Stomach (tissue), 8 donors: ENCODE measurements at regions not wholly inside any gene's neighbourhood (a gene's known extent, or its start where the extent isn't known, plus 50 kb on each side); places are given as distances from the start of the nearest gene placed in this dataset.

Experiments used
- DNase-seq, 2 donors: peaks; one replicate each; pipeline versions ENCODE4 v3.0.0 to v3.0.0-alpha.2; 2013 to 2019
- H3K27ac ChIP-seq, 5 donors: fragments of 200-600 bp in 4 of 5; sonication (generic) in 4 of 5; one replicate each; pipeline ENCODE4 v1.5.1; 2013 to 2019; ENCODE audit warnings: mild to moderate bottlenecking in 1 of 5, moderate library complexity in 1 of 5
- H3K27me3 ChIP-seq, 3 donors: fragments of 200-600 bp; sonication (generic); one replicate each; pipeline ENCODE4 v1.5.1; 2017 to 2019; ENCODE audit warnings: mixed run types in 1 of 3
- H3K36me3 ChIP-seq, 4 donors: fragments of 200-600 bp; sonication (generic); 1 replicate in 3 of 4; 2 replicates in 1 of 4; pipeline ENCODE4 v1.5.1; 2016 to 2019
- H3K4me1 ChIP-seq, 4 donors: fragments of 200-600 bp; sonication (generic); one replicate each; pipeline ENCODE4 v1.5.1; 2016 to 2019
- H3K4me3 ChIP-seq, 4 donors: fragments of 200-600 bp; sonication (generic) in 3 of 4; one replicate each; pipeline ENCODE4 v1.5.1; 2016 to 2019; ENCODE audit warnings: mild to moderate bottlenecking in 1 of 4
- H3K9me3 ChIP-seq, 4 donors: fragments of 200-600 bp; sonication (generic); one replicate each; pipeline ENCODE4 v1.5.1; 2016 to 2019
- EP300 ChIP-seq: sonication (generic); formaldehyde crosslinking; IDR thresholded peaks from one replicate; pipeline ENCODE4 v1.6.1; 2017; ENCODE audit warnings: antibody characterized with exemption
- POLR2A ChIP-seq, 4 donors: fragments of 450-650 bp; IDR thresholded peaks; one replicate each; pipeline ENCODE4 v1.6.1; 2016; ENCODE audit warnings: antibody characterized with exemption in 4 of 4, control low read depth in 2 of 4, mild to moderate bottlenecking in 1 of 4, moderate library complexity in 1 of 4
- POLR2AphosphoS5 ChIP-seq, 3 donors: sonication (generic); formaldehyde crosslinking; IDR thresholded peaks; one replicate each; pipeline ENCODE4 v1.6.1; 2016; ENCODE audit warnings: antibody characterized with exemption in 3 of 3
- WGBS, 5 donors: extraction: QIAGEN DNeasy Blood & Tissue Kit in 3 of 5; methylation state at CpG; one replicate each; pipeline versions ENCODE4 v1.1.5 to v1.1.7; 2013 to 2018; 5-methylcytosine and 5-hydroxymethylcytosine counted together
- intact Hi-C: fragments of 100-400 bp; cut with DNase I; formaldehyde crosslinking; loops from one replicate; pipeline ENCODE4 v1.15.1; 2023; ENCODE audit warnings: low total_unique reads
- TF ChIP-seq, protein P1 (sequence below), 7 experiments: fragments of 450-650 bp in 4 of 7; fragments of 200-600 bp in 3 of 7; sonication (generic) in 3 of 7; IDR thresholded peaks; one replicate each; pipeline ENCODE4 v1.5.1; 2016 to 2019; ENCODE audit warnings: antibody characterized with exemption in 7 of 7, control low read depth in 2 of 7, mild to moderate bottlenecking in 1 of 7
- donor health status: healthy with polysubstance abuse.
- donor health status: Bipolar disorder and iron deficiency.
- donor health status: healthy.

DNA sequence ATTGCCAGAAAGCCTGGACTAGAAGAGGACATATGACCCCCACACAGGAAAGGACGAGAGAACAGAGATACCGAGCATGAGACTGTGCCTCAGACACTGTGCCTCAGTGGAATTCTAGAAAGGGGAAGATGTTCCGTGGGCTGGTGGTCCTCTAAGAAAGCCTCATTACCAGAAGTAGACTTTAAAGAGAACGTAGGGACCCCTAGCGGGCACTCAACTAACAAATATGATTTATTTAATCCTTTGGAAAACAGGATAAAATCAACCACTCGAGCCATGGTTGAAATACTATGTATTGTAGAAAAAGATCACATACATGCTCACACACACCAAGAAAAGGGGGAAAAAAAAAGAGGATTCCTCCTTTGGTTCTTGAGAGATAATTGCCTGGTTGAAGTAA lies 701.2 kb upstream of the SORCS1 start:
- no peak for DNase-seq
- TF ChIP-seq POLR2AphosphoS5 (IDR thresholded peaks at IDR 0.05) (no peak), POLR2A (IDR thresholded peaks at IDR 0.05) (no peak), EP300 (no peak)
- TF ChIP-seq, protein P1, sequence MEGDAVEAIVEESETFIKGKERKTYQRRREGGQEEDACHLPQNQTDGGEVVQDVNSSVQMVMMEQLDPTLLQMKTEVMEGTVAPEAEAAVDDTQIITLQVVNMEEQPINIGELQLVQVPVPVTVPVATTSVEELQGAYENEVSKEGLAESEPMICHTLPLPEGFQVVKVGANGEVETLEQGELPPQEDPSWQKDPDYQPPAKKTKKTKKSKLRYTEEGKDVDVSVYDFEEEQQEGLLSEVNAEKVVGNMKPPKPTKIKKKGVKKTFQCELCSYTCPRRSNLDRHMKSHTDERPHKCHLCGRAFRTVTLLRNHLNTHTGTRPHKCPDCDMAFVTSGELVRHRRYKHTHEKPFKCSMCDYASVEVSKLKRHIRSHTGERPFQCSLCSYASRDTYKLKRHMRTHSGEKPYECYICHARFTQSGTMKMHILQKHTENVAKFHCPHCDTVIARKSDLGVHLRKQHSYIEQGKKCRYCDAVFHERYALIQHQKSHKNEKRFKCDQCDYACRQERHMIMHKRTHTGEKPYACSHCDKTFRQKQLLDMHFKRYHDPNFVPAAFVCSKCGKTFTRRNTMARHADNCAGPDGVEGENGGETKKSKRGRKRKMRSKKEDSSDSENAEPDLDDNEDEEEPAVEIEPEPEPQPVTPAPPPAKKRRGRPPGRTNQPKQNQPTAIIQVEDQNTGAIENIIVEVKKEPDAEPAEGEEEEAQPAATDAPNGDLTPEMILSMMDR (IDR thresholded peaks at IDR 0.05), result no peak
- Histone ChIP-seq H3K27me3 (no peaks in the 10 kb centered on the region), H3K36me3 (no peaks in the 10 kb centered on the region), H3K4me1 (no peaks in the 10 kb centered on the region), H3K27ac (no peak overlapping the region), H3K4me3 (no peak overlapping the region), H3K9me3 (no peaks in the 10 kb centered on the region)
- 61 to 77% (median 74%) methylated on average over 6 of the region's 6 CpGs for WGBS, 5 donors
- intact Hi-C loops, result no loop called here

- intact Hi-C loops, result no loop called here
- Histone ChIP-seq H3K9me3 (no peaks in the 10 kb centered on the region), H3K36me3 (no peaks in the 10 kb centered on the region), H3K27me3 (no peaks in the 10 kb centered on the region), H3K4me3 (no peak overlapping the region), H3K27ac (no peak overlapping the region), H3K4me1 (no peaks in the 10 kb centered on the region)
- 76 to 84% (median 78%) methylated on average over 5 of the region's 5 CpGs for WGBS, 5 donors
- TF ChIP-seq POLR2AphosphoS5 (IDR thresholded peaks at IDR 0.05) (no peak), EP300 (no peak), POLR2A (IDR thresholded peaks at IDR 0.05) (no peak)
- TF ChIP-seq, protein P1 (IDR thresholded peaks at IDR 0.05), result no peak
- DNase-seq, result no peak
These were observed 694.6 kb upstream of the SORCS1 start for GRCh38 chr10:107859065-107859464.

GRCh38 chr10:107856047-107856315 lies 691.5 kb upstream of the SORCS1 start:
- no peak for TF ChIP-seq EP300
- TF ChIP-seq, protein P1 (IDR thresholded peaks at IDR 0.05), result no peak
- no peak for TF ChIP-seq POLR2A (IDR thresholded peaks at IDR 0.05)
- TF ChIP-seq POLR2AphosphoS5 (IDR thresholded peaks at IDR 0.05), result no peak
- Histone ChIP-seq H3K9me3 (no peaks in the 10 kb centered on the region), H3K4me3 (no peak overlapping the region), H3K27ac (no peak overlapping the region), H3K36me3 (no peaks in the 10 kb centered on the region), H3K4me1 (no peaks in the 10 kb centered on the region), H3K27me3 (no peaks in the 10 kb centered on the region)
- intact Hi-C loops, result no loop called here
- no peak for DNase-seq

DNA sequence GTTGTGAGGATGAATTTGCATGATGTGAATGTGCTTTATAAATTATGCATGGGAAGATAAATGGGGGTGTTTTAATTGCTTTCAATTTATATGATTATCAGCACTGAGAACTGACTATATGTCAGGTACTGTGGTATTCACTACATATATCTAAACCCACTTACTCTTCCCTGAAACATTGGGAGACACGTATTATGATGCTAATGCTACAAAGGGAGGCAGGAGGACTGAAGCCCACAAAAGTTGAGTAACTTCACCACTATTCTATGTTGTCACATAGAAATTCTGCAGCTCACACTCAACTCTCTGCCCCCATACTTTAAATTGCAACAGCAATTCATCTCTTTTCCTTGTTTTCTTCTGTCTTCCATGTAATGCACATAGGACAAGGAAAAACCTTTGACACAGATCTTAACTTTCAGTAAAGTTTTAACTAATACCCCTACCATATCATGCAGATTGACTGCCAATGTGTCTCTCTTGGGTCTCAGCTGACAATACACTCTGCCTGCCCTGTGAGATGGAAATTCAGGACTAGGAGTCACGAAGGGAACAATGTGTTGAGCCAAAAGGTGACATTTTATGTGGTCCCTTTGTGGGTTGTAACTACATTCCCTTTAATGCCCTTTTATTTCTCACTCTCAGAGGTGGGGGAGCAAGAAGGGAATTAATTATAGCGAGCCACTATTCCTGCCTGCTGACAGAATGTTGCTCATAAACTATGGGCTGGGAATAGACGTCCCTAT lies 691.0 kb upstream of the SORCS1 start:
- no peaks in the 10 kb centered on the region for H3K9me3 ChIP-seq
- no peaks in the 10 kb centered on the region for H3K27me3 ChIP-seq
- no peak overlapping the region for H3K4me3 ChIP-seq
- no peak for DNase-seq
- H3K4me1 ChIP-seq, result no peaks in the 10 kb centered on the region
- H3K27ac ChIP-seq, result no peak overlapping the region
- intact Hi-C loops, result no loop called here
- H3K36me3 ChIP-seq, result no peaks in the 10 kb centered on the region
- TF ChIP-seq POLR2A (IDR thresholded peaks at IDR 0.05) (no peak), EP300 (no peak), POLR2AphosphoS5 (IDR thresholded peaks at IDR 0.05) (no peak)
- TF ChIP-seq, protein P1 (IDR thresholded peaks at IDR 0.05), result no peak
- WGBS, 5 donors, result 71 to 81% (median 80%) methylated on average over 4 of the region's 4 CpGs
